ENCODE measurements at regions not wholly inside any gene's neighbourhood (a gene's known extent, or its start where the extent isn't known, plus 50 kb on each side); places are given as distances from the start of the nearest gene placed in this dataset.

- Histone ChIP-seq H3K4me1 (peaks cover 0 to 35% (median 16%) of the 10 kb centered on the region in 4 donors), H3K27ac (replicated peaks in 1 of 4) (no peak overlapping the region), H3K4me3 (no peak overlapping the region), H3K27me3 (no peaks in the 10 kb centered on the region), H3K36me3 (no peaks in the 10 kb centered on the region), H3K9me3 (peaks cover 0 to 3% (median 0%) of the 10 kb centered on the region in 4 donors)
- no peak for TF ChIP-seq EP300 (IDR thresholded peaks at IDR 0.05)
- no peak for TF ChIP-seq POLR2AphosphoS5 (IDR thresholded peaks at IDR 0.05)
- TF ChIP-seq CTCF (IDR thresholded peaks at IDR 0.05) = no peak
- no peak for TF ChIP-seq POLR2A (IDR thresholded peaks at IDR 0.05; ENCODE audit: low read depth)
- WGBS = 84% methylated on average over 8 of the region's 8 CpGs
- DNase-seq (ENCODE audit: extremely low spot score) = no peak
- intact Hi-C loops (cut with DNase I) = no loop called here
Observed at GRCh38 chr16:66161942-66162341, 204.5 kb upstream of the CDH5 start.

- 97% methylated on average over 3 of the region's 3 CpGs for WGBS
- no peak for TF ChIP-seq CTCF (IDR thresholded peaks at IDR 0.05)
- TF ChIP-seq EP300 (IDR thresholded peaks at IDR 0.05) = no peak
- no peak for TF ChIP-seq POLR2A (IDR thresholded peaks at IDR 0.05; ENCODE audit: low read depth)
- TF ChIP-seq POLR2AphosphoS5 (IDR thresholded peaks at IDR 0.05) = no peak
- Histone ChIP-seq H3K36me3 (no peaks in the 10 kb centered on the region), H3K27ac (replicated peaks in 1 of 4) (no peak overlapping the region), H3K27me3 (no peaks in the 10 kb centered on the region), H3K9me3 (peaks cover 0 to 3% (median 0%) of the 10 kb centered on the region in 4 donors), H3K4me1 (peaks cover 0 to 30% (median 14%) of the 10 kb centered on the region in 4 donors), H3K4me3 (no peak overlapping the region)
- intact Hi-C loops (cut with DNase I) = no loop called here
- DNase-seq (ENCODE audit: extremely low spot score) = no peak
Observed at GRCh38 chr16:66161269-66161668, 205.2 kb upstream of the CDH5 start.

GRCh38 chr16:66159987-66160386 is 206.5 kb upstream of the CDH5 start:
- Histone ChIP-seq H3K4me3 (no peak overlapping the region), H3K9me3 (no peaks in the 10 kb centered on the region), H3K27me3 (no peaks in the 10 kb centered on the region), H3K4me1 (peaks cover 0 to 17% (median 8%) of the 10 kb centered on the region in 4 donors), H3K36me3 (no peaks in the 10 kb centered on the region), H3K27ac (replicated peaks in 1 of 4) (no peak overlapping the region)
- no peak for DNase-seq (ENCODE audit: extremely low spot score)
- intact Hi-C loops (cut with DNase I) = no loop called here
- WGBS = 70% methylated on average over 5 of the region's 5 CpGs
- TF ChIP-seq CTCF (IDR thresholded peaks at IDR 0.05) = no peak
- no peak for TF ChIP-seq POLR2AphosphoS5 (IDR thresholded peaks at IDR 0.05)
- no peak for TF ChIP-seq EP300 (IDR thresholded peaks at IDR 0.05)
- no peak for TF ChIP-seq POLR2A (IDR thresholded peaks at IDR 0.05; ENCODE audit: low read depth)

- 95% methylated on average over 4 of the region's 4 CpGs for WGBS
- H3K27me3 ChIP-seq = no peaks in the 10 kb centered on the region
- H3K4me3 ChIP-seq = no peak overlapping the region
- no peak overlapping the region for H3K27ac ChIP-seq (replicated peaks in 1 of 4)
- H3K36me3 ChIP-seq = no peaks in the 10 kb centered on the region
- intact Hi-C loops (cut with DNase I) = no loop called here
- TF ChIP-seq POLR2A (IDR thresholded peaks at IDR 0.05; ENCODE audit: low read depth) (no peak), CTCF (IDR thresholded peaks at IDR 0.05) (no peak), POLR2AphosphoS5 (IDR thresholded peaks at IDR 0.05) (no peak), EP300 (IDR thresholded peaks at IDR 0.05) (no peak)
- no peak for DNase-seq (ENCODE audit: extremely low spot score)
- no peaks in the 10 kb centered on the region for H3K9me3 ChIP-seq
- H3K4me1 ChIP-seq = peaks cover under 1 to 15% (median 8%) of the 10 kb centered on the region in 4 donors
Observed at GRCh38 chr16:66156538-66156937, 210.0 kb upstream of the CDH5 start.

- intact Hi-C loops (cut with DNase I) = no loop called here
- no peaks in the 10 kb centered on the region for H3K9me3 ChIP-seq
- H3K4me3 ChIP-seq = no peak overlapping the region
- no peak for DNase-seq (ENCODE audit: extremely low spot score)
- no peaks in the 10 kb centered on the region for H3K27me3 ChIP-seq
- WGBS = 91% methylated on average over 4 of the region's 4 CpGs
- H3K4me1 ChIP-seq = peaks cover 7 to 15% (median 11%) of the 10 kb centered on the region in 4 donors
- H3K36me3 ChIP-seq = no peaks in the 10 kb centered on the region
- TF ChIP-seq EP300 (IDR thresholded peaks at IDR 0.05) = no peak
- TF ChIP-seq POLR2AphosphoS5 (IDR thresholded peaks at IDR 0.05) = no peak
- no peak for TF ChIP-seq CTCF (IDR thresholded peaks at IDR 0.05)
- TF ChIP-seq POLR2A (IDR thresholded peaks at IDR 0.05; ENCODE audit: low read depth) = no peak
- H3K27ac ChIP-seq (replicated peaks in 1 of 4) = no peak overlapping the region
Observed at GRCh38 chr16:66155933-66156332, 210.6 kb upstream of the CDH5 start.
